ENCODE measurements at regions not wholly inside any gene's neighbourhood (a gene's known extent, or its start where the extent isn't known, plus 50 kb on each side); places are given as distances from the start of the nearest gene placed in this dataset.

DNA sequence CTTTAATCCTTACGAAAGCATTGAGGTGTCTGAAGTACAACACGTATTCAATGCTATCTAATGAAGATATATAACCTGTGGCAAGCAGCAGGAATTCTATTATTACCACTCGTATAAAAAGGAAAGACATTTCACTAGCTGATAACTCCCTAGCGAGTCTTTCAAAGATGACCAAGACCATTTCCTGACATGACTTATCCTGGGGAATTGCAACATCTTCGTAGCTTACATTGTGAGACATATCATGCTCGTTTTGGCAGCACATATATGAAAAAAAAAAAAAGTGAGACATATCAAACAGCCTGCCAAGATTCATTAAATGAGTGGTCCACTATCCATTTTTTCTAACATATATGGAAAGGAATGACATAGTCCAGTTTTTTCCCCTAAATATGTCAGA, 337.0 kb downstream of the FSCB start:
- TF ChIP-seq CTCF (IDR thresholded peaks at IDR 0.05) (no peak), POLR2A (IDR thresholded peaks at IDR 0.05) (no peak), EP300 (IDR thresholded peaks at IDR 0.05) (no peak)
